GM12892 (cell line): ENCODE measurements at regions not wholly inside any gene's neighbourhood (a gene's known extent, or its start where the extent isn't known, plus 50 kb on each side); places are given as distances from the start of the nearest gene placed in this dataset.

Experiments
- DNase-seq: peaks from one replicate; pipeline ENCODE4 v3.0.0; 2011; ENCODE audit not compliant: insufficient read length
- FAIRE-seq: peaks from 2 replicates; lab custom pipeline; 2011; peaks lifted over from hg19 to GRCh38; lab: Jason Lieb, UNC
- POLR2A ChIP-seq: IDR thresholded peaks from 2 replicates; pipeline ENCODE4 v1.6.1; 2011; ENCODE audit warnings: low read depth, low read length, control low read depth
- POLR2AphosphoS5 ChIP-seq: IDR thresholded peaks from 2 replicates; pipeline ENCODE4 v1.6.1; 2011; ENCODE audit warnings: low read depth, low read length, control low read depth
- TAF1 ChIP-seq: IDR thresholded peaks from 2 replicates; pipeline ENCODE4 v1.6.1; 2011; ENCODE audit warnings: low read depth, mild to moderate bottlenecking, control low read depth, low read length, borderline replicate concordance

- FAIRE-seq = no peak
- no peak for DNase-seq
- TF ChIP-seq POLR2A (no peak), POLR2AphosphoS5 (no peak), TAF1 (no peak)
These were observed 114.3 kb upstream of the PRNP start for GRCh38 chr20:4571759-4572531.

- FAIRE-seq (no peak), DNase-seq (no peak)
- TF ChIP-seq TAF1 (no peak), POLR2A (no peak), POLR2AphosphoS5 (no peak)
These were observed 116.4 kb upstream of the PRNP start for GRCh38 chr20:4569865-4570264.

DNA sequence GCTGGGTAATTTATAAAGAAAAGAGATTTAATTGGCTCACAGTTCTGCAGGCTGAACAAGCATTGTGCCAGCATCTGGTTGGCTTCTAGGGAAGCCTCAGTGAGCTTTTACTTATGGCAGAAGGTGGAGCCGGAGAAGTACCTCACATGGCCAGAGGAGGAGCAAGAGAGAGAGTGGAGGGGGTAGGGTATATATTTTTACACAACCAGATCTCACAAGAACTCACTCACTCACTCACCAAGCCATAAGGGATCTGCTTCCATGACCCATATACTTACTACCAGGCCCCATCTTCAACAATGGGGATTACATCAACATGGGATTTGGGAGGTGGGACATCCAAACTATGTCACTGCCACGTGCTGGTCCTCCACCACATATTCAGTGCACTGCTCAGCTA is 117.2 kb upstream of the PRNP start:
- DNase-seq (no peak), FAIRE-seq (no peak)
- TF ChIP-seq POLR2A (no peak), TAF1 (no peak), POLR2AphosphoS5 (no peak)

DNA sequence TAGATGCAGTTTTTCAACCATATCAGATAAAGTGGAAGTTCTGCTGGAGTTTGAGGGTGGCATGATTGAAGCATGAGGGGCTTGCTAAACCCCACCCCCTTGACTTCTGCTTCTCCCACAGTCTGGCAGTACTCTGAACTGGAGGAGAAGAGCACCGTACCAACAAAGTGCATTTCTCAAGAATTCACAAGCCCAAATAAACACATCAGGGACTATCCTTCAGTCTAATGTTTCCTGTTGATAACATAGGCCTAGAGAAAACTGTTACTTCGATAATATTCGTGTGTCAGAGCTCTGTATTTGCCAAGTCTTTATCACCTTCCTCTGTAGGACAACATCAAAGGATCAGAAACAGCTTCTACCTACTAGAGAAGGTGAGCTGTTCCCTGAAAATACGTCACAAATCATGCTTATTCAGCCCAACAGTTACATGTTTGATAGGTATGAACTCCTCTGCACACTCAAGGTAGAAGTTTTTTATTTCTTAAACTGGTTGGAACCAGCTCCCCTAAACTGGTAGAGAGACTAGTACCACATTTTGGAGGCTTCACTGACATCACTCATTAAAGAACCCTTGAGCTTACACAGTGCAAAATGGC is 117.8 kb upstream of the PRNP start:
- TF ChIP-seq POLR2AphosphoS5 = no peak
- FAIRE-seq = no peak
- DNase-seq = no peak

DNA sequence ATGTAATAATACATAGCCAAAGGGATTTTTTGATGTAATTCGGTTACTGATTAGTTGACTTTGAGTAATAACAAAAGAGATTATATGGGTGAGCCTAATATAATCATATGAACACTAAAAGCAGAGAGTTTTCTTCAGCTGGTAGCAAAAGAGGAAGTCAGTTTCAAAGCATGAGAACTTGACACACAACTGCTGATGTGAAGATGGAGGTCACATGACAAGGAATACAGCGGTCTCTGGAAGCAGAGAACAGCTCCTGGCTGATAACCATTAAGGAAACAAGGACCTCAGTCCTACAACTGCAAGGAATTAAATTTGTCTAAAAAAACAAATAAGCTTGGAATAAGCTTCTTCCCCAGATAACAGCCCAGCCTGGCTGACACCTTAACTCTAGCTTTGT is 119.1 kb upstream of the PRNP start:
- TF ChIP-seq TAF1 (no peak), POLR2A (no peak), POLR2AphosphoS5 (no peak)
- FAIRE-seq (no peak), DNase-seq (no peak)

DNA sequence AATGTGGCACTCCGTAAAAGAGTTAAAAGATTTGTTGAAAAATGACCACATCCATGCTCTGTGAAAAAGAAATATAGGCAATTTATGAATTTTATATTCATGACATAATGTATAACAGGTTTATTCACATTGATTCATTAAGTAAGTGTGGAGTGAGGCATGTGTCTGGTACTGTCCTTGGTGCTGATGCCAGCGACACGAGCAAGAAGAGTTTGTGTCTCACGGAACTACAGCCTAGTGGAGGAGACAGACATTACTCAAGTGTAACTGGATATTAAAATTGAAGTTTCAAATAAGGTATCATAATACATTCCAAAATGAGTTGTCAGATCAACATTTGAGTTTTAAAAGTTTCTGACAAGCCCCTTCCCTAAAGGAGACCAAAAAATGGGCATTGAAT is 122.7 kb upstream of the PRNP start:
- TF ChIP-seq TAF1 (no peak), POLR2A (no peak), POLR2AphosphoS5 (no peak)
- DNase-seq = no peak
- FAIRE-seq = peak; percentile 44

GRCh38 chr20:4563031-4563430 is 123.2 kb upstream of the PRNP start:
- TF ChIP-seq TAF1 (no peak), POLR2AphosphoS5 (no peak), POLR2A (no peak)

GRCh38 chr20:4560667-4561066 is 125.6 kb upstream of the PRNP start:
- no peak for DNase-seq
- no peak for TF ChIP-seq TAF1
- no peak for TF ChIP-seq POLR2AphosphoS5
- no peak for TF ChIP-seq POLR2A
- FAIRE-seq = no peak

More at GRCh38 chr20:4563031-4563430, 123.2 kb upstream of the PRNP start:
- FAIRE-seq (no peak), DNase-seq (no peak)

GRCh38 chr20:4559906-4560305 is 126.3 kb upstream of the PRNP start:
- DNase-seq = no peak
- TF ChIP-seq TAF1 (no peak), POLR2AphosphoS5 (no peak), POLR2A (no peak)
- FAIRE-seq = no peak

- FAIRE-seq (no peak), DNase-seq (no peak)
These were observed 127.2 kb upstream of the PRNP start for GRCh38 chr20:4559106-4559505.

GRCh38 chr20:4556781-4557180 is 129.5 kb upstream of the PRNP start:
- no peak for FAIRE-seq

More at GRCh38 chr20:4559106-4559505, 127.2 kb upstream of the PRNP start:
- TF ChIP-seq TAF1 = no peak
- TF ChIP-seq POLR2A = no peak
- no peak for TF ChIP-seq POLR2AphosphoS5

DNA sequence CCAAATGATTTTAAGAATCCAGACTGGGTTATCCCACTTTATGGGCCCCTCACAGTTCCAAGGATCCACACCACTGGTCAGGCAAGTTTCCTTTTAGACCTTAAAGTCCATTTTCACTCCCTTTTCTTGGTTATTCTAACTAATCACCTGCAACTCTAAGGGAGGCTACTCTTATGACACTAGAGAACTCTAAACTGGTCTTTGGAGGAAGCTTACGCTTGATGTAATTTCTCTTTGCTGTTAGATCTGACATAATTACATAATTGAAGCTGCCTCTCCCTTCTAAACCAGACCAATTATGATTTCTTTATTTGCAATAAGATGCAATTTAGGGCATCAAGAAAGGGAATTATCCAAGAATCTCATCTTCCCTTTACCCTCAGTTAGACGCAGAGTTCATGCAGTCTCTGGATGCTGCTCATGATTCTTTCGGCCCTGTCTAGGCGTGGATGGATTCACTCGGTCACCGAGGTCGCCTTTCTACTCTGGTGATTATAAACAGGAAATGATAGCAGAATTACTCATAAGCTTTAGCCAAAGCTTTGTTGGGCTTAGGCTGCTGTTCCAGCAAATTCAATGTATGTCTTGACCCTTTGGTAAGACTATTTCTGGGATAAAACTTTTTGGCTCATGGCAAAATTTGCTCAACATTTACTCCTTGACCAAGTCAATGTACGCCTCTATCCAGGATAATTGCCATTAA is 130.9 kb upstream of the PRNP start:
- FAIRE-seq = no peak
- TF ChIP-seq POLR2A (no peak), TAF1 (no peak), POLR2AphosphoS5 (no peak)
- DNase-seq = no peak

More at GRCh38 chr20:4556781-4557180, 129.5 kb upstream of the PRNP start:
- TF ChIP-seq TAF1 (no peak), POLR2AphosphoS5 (no peak), POLR2A (no peak)
- DNase-seq = no peak
